ENCODE measurements at regions not wholly inside any gene's neighbourhood (a gene's known extent, or its start where the extent isn't known, plus 50 kb on each side); places are given as distances from the start of the nearest gene placed in this dataset.
"Not testable (repeated sequence)": the region's sequence is repeated elsewhere in the genome, so short reads cannot be mapped to it uniquely, and the experiment has no call there.

- Mint-ChIP-seq H3K27me3 (ENCODE audit: low read depth) (peaks cover 2% of the 10 kb centered on the region), H3K36me3 (ENCODE audit: low read depth) (no peaks in the 10 kb centered on the region), H3K27ac (no peak overlapping the region), H3K9me3 (ENCODE audit: insufficient read depth) (peaks cover 4% of the 10 kb centered on the region), H3K4me1 (ENCODE audit: low read depth) (peaks cover 12% of the 10 kb centered on the region), H3K4me3 (no peak overlapping the region)
- DNase-seq: no peak
- ChIA-PET CTCF (no interaction called here), POLR2A (no interaction called here)
- ATAC-seq: no peak
These were observed 167.6 kb upstream of the POGK start for GRCh38 chr1:166671627-166672026.

- POLR2A ChIA-PET: no interaction called here
- Mint-ChIP-seq H3K9me3 (ENCODE audit: insufficient read depth) (no peaks in the 10 kb centered on the region), H3K36me3 (ENCODE audit: low read depth) (no peaks in the 10 kb centered on the region), H3K27ac (no peak overlapping the region), H3K27me3 (ENCODE audit: low read depth) (peaks cover 2% of the 10 kb centered on the region), H3K4me3 (no peak overlapping the region), H3K4me1 (ENCODE audit: low read depth) (peaks cover 12% of the 10 kb centered on the region)
- CTCF ChIA-PET: no interaction called here
- no peak for ATAC-seq
- DNase-seq: no peak
These were observed 165.6 kb upstream of the POGK start for GRCh38 chr1:166673722-166674121.

GRCh38 chr1:166675213-166675612, 164.1 kb upstream of the POGK start:
- peaks cover 12% of the 10 kb centered on the region for H3K4me1 Mint-ChIP-seq (ENCODE audit: low read depth)
- peaks cover 2% of the 10 kb centered on the region for H3K27me3 Mint-ChIP-seq (ENCODE audit: low read depth)
- H3K9me3 Mint-ChIP-seq (ENCODE audit: insufficient read depth): no peaks in the 10 kb centered on the region
- H3K36me3 Mint-ChIP-seq (ENCODE audit: low read depth): no peaks in the 10 kb centered on the region
- ATAC-seq (no peak), DNase-seq (no peak)
- ChIA-PET CTCF (no interaction called here), POLR2A (no interaction called here)
- no peak overlapping the region for H3K27ac Mint-ChIP-seq
- H3K4me3 Mint-ChIP-seq: no peak overlapping the region

GRCh38 chr1:166676981-166677380, 162.3 kb upstream of the POGK start:
- Mint-ChIP-seq H3K4me3 (no peak overlapping the region), H3K27me3 (ENCODE audit: low read depth) (peaks cover 2% of the 10 kb centered on the region), H3K9me3 (ENCODE audit: insufficient read depth) (no peaks in the 10 kb centered on the region), H3K36me3 (ENCODE audit: low read depth) (no peaks in the 10 kb centered on the region), H3K27ac (no peak overlapping the region), H3K4me1 (ENCODE audit: low read depth) (peaks cover 12% of the 10 kb centered on the region)
- ChIA-PET POLR2A (no interaction called here), CTCF (no interaction called here)
- no peak for ATAC-seq
- DNase-seq: no peak

- ATAC-seq: no peak
- Mint-ChIP-seq H3K4me1 (ENCODE audit: low read depth) (no peaks in the 10 kb centered on the region), H3K27ac (no peak overlapping the region), H3K36me3 (ENCODE audit: low read depth) (no peaks in the 10 kb centered on the region), H3K27me3 (ENCODE audit: low read depth) (peaks cover 2% of the 10 kb centered on the region), H3K9me3 (ENCODE audit: insufficient read depth) (no peaks in the 10 kb centered on the region), H3K4me3 (no peak overlapping the region)
- DNase-seq: no peak
- CTCF ChIA-PET: no interaction called here
- POLR2A ChIA-PET: no interaction called here
These were observed 159.9 kb upstream of the POGK start for GRCh38 chr1:166679369-166679768.

- no peak for ATAC-seq
- POLR2A ChIA-PET: no interaction called here
- H3K4me1 Mint-ChIP-seq (ENCODE audit: low read depth): no peaks in the 10 kb centered on the region
- no peak overlapping the region for H3K4me3 Mint-ChIP-seq
- no peaks in the 10 kb centered on the region for H3K9me3 Mint-ChIP-seq (ENCODE audit: insufficient read depth)
- H3K36me3 Mint-ChIP-seq (ENCODE audit: low read depth): no peaks in the 10 kb centered on the region
- peaks cover 2% of the 10 kb centered on the region for H3K27me3 Mint-ChIP-seq (ENCODE audit: low read depth)
- no peak for DNase-seq
- H3K27ac Mint-ChIP-seq: no peak overlapping the region
- CTCF ChIA-PET: no interaction called here
These were observed 156.7 kb upstream of the POGK start for GRCh38 chr1:166682588-166682987.

GRCh38 chr1:166684669-166685068, 154.6 kb upstream of the POGK start:
- H3K27ac Mint-ChIP-seq; DNase-seq; H3K4me1 Mint-ChIP-seq (ENCODE audit: low read depth); H3K9me3 Mint-ChIP-seq (ENCODE audit: insufficient read depth); POLR2A ChIA-PET; CTCF ChIA-PET; ATAC-seq; H3K4me3 Mint-ChIP-seq; H3K27me3 Mint-ChIP-seq (ENCODE audit: low read depth); H3K36me3 Mint-ChIP-seq (ENCODE audit: low read depth): not testable (repeated sequence)

- Mint-ChIP-seq H3K36me3 (ENCODE audit: low read depth) (no peaks in the 10 kb centered on the region), H3K4me1 (ENCODE audit: low read depth) (no peaks in the 10 kb centered on the region), H3K27ac (no peak overlapping the region), H3K27me3 (ENCODE audit: low read depth) (peaks cover 5% of the 10 kb centered on the region), H3K9me3 (ENCODE audit: insufficient read depth) (no peaks in the 10 kb centered on the region), H3K4me3 (no peak overlapping the region)
- DNase-seq: no peak
- no peak for ATAC-seq
- ChIA-PET CTCF (no interaction called here), POLR2A (no interaction called here)
These were observed 154.1 kb upstream of the POGK start for GRCh38 chr1:166685200-166685599.

GRCh38 chr1:166685891-166686290, 153.4 kb upstream of the POGK start:
- DNase-seq; ATAC-seq; POLR2A ChIA-PET; H3K27me3 Mint-ChIP-seq (ENCODE audit: low read depth); H3K4me1 Mint-ChIP-seq (ENCODE audit: low read depth); H3K36me3 Mint-ChIP-seq (ENCODE audit: low read depth); H3K27ac Mint-ChIP-seq; H3K4me3 Mint-ChIP-seq; CTCF ChIA-PET; H3K9me3 Mint-ChIP-seq (ENCODE audit: insufficient read depth): not testable (repeated sequence)

- H3K36me3 Mint-ChIP-seq (ENCODE audit: low read depth); H3K4me1 Mint-ChIP-seq (ENCODE audit: low read depth); H3K27me3 Mint-ChIP-seq (ENCODE audit: low read depth); H3K9me3 Mint-ChIP-seq (ENCODE audit: insufficient read depth); H3K27ac Mint-ChIP-seq; DNase-seq; H3K4me3 Mint-ChIP-seq; ATAC-seq; POLR2A ChIA-PET: not testable (repeated sequence)
- CTCF ChIA-PET: interaction anchor here (0.6 kb wide), 1 partner anchor 219 kb away, joined by 3 read pairs; no protein-coding TSS in a partner anchor
These were observed 148.7 kb upstream of the POGK start for GRCh38 chr1:166690596-166690995.

- Mint-ChIP-seq H3K27me3 (ENCODE audit: low read depth) (peaks cover 3% of the 10 kb centered on the region), H3K4me1 (ENCODE audit: low read depth) (no peaks in the 10 kb centered on the region), H3K4me3 (no peak overlapping the region), H3K27ac (no peak overlapping the region), H3K9me3 (ENCODE audit: insufficient read depth) (no peaks in the 10 kb centered on the region), H3K36me3 (ENCODE audit: low read depth) (no peaks in the 10 kb centered on the region)
- no peak for DNase-seq
- ATAC-seq: no peak
- ChIA-PET CTCF (no interaction called here), POLR2A (no interaction called here)
These were observed 147.8 kb upstream of the POGK start for GRCh38 chr1:166691476-166691875.

- Mint-ChIP-seq H3K4me3 (no peak overlapping the region), H3K9me3 (ENCODE audit: insufficient read depth) (no peaks in the 10 kb centered on the region), H3K4me1 (ENCODE audit: low read depth) (no peaks in the 10 kb centered on the region), H3K27ac (no peak overlapping the region), H3K27me3 (ENCODE audit: low read depth) (peaks cover 3% of the 10 kb centered on the region), H3K36me3 (ENCODE audit: low read depth) (no peaks in the 10 kb centered on the region)
- DNase-seq (no peak), ATAC-seq (no peak)
- CTCF ChIA-PET: no interaction called here
- POLR2A ChIA-PET: no interaction called here
These were observed 146.9 kb upstream of the POGK start for GRCh38 chr1:166692346-166692745.

GRCh38 chr1:166693158-166693557, 146.1 kb upstream of the POGK start:
- Mint-ChIP-seq H3K4me1 (ENCODE audit: low read depth) (no peaks in the 10 kb centered on the region), H3K36me3 (ENCODE audit: low read depth) (no peaks in the 10 kb centered on the region), H3K4me3 (no peak overlapping the region), H3K27me3 (ENCODE audit: low read depth) (no peaks in the 10 kb centered on the region), H3K9me3 (ENCODE audit: insufficient read depth) (no peaks in the 10 kb centered on the region), H3K27ac (no peak overlapping the region)
- ChIA-PET CTCF (no interaction called here), POLR2A (no interaction called here)
- DNase-seq (no peak), ATAC-seq (no peak)
